Colonic mucosa (tissue), 4 donors: ENCODE measurements at regions not wholly inside any gene's neighbourhood (a gene's known extent, or its start where the extent isn't known, plus 50 kb on each side); places are given as distances from the start of the nearest gene placed in this dataset.

Source experiments
- DNase-seq: peaks from one replicate; pipeline ENCODE4 v3.0.0-alpha.2; 2020
- H3K27ac ChIP-seq: fragments of 200-600 bp; one replicate; pipeline ENCODE4 v1.8.0; 2021
- H3K27me3 ChIP-seq: fragments of 200-600 bp; one replicate; pipeline ENCODE4 v1.8.0; 2021
- H3K36me3 ChIP-seq: fragments of 200-600 bp; one replicate; pipeline ENCODE4 v1.8.0; 2021
- H3K4me1 ChIP-seq: fragments of 200-600 bp; one replicate; pipeline ENCODE4 v1.8.0; 2021; ENCODE audit warnings: mild to moderate bottlenecking
- H3K4me3 ChIP-seq: fragments of 200-600 bp; one replicate; pipeline ENCODE4 v1.8.0; 2021
- H3K9ac ChIP-seq, 2 donors: one replicate each; pipeline ENCODE4 v1.7.0; 2013; ENCODE audit warnings: control low read depth in 2 of 2, low read depth in 2 of 2, low read length in 2 of 2
- H3K9me3 ChIP-seq: fragments of 200-600 bp; one replicate; pipeline ENCODE4 v1.8.0; 2021
- CTCF ChIP-seq: fragments of 200-600 bp; IDR thresholded peaks from one replicate; pipeline ENCODE4 v1.8.0; 2022; ENCODE audit warnings: antibody characterized with exemption, mild to moderate bottlenecking
- intact Hi-C: fragments of 100-400 bp; cut with DNase I; formaldehyde crosslinking; loops from one replicate; pipeline ENCODE4 v1.14.1; 2022
- donor health status: healthy.
- donor health status: DM: no; HTN: no; CAD: no.
- donor health status: DM: no; HTN: no; CAD: no.

- intact Hi-C loops: no loop called here
- no peaks in the 10 kb centered on the region for H3K27me3 ChIP-seq
- H3K27ac ChIP-seq: no peak overlapping the region
- H3K9me3 ChIP-seq: no peaks in the 10 kb centered on the region
- no peak overlapping the region for H3K4me3 ChIP-seq
- DNase-seq: no peak
- no peak for TF ChIP-seq CTCF
- H3K4me1 ChIP-seq: no peaks in the 10 kb centered on the region
- H3K36me3 ChIP-seq: no peaks in the 10 kb centered on the region
- no peak overlapping the region for H3K9ac ChIP-seq
Measured at GRCh38 chr5:169431386-169431785, 130.4 kb upstream of the SLIT3 start.

GRCh38 chr5:169430671-169431070 is 129.7 kb upstream of the SLIT3 start:
- no peak overlapping the region for H3K27ac ChIP-seq
- H3K9me3 ChIP-seq: no peaks in the 10 kb centered on the region
- DNase-seq: no peak
- no peaks in the 10 kb centered on the region for H3K27me3 ChIP-seq
- no peak overlapping the region for H3K9ac ChIP-seq
- no peak for TF ChIP-seq CTCF
- H3K4me3 ChIP-seq: no peak overlapping the region
- no peaks in the 10 kb centered on the region for H3K36me3 ChIP-seq
- intact Hi-C loops: no loop called here
- no peaks in the 10 kb centered on the region for H3K4me1 ChIP-seq

- intact Hi-C loops: no loop called here
- H3K9ac ChIP-seq: no peak overlapping the region
- TF ChIP-seq CTCF: no peak
- H3K9me3 ChIP-seq: no peaks in the 10 kb centered on the region
- no peaks in the 10 kb centered on the region for H3K36me3 ChIP-seq
- no peaks in the 10 kb centered on the region for H3K4me1 ChIP-seq
- no peak overlapping the region for H3K27ac ChIP-seq
- DNase-seq: no peak
- H3K27me3 ChIP-seq: no peaks in the 10 kb centered on the region
- no peak overlapping the region for H3K4me3 ChIP-seq
Measured at GRCh38 chr5:169429044-169429443, 128.1 kb upstream of the SLIT3 start.

- Histone ChIP-seq H3K27me3 (no peaks in the 10 kb centered on the region), H3K4me3 (no peak overlapping the region), H3K27ac (no peak overlapping the region), H3K4me1 (no peaks in the 10 kb centered on the region), H3K36me3 (no peaks in the 10 kb centered on the region), H3K9ac (no peak overlapping the region), H3K9me3 (no peaks in the 10 kb centered on the region)
- no peak for DNase-seq
- intact Hi-C loops: no loop called here
- TF ChIP-seq CTCF: no peak
Measured at GRCh38 chr5:169426784-169427183, 125.8 kb upstream of the SLIT3 start.

- Histone ChIP-seq H3K4me1 (no peaks in the 10 kb centered on the region), H3K36me3 (no peaks in the 10 kb centered on the region), H3K4me3 (no peak overlapping the region), H3K27me3 (no peaks in the 10 kb centered on the region), H3K27ac (no peak overlapping the region), H3K9me3 (no peaks in the 10 kb centered on the region), H3K9ac (no peak overlapping the region)
- DNase-seq: no peak
- intact Hi-C loops: no loop called here
- no peak for TF ChIP-seq CTCF
Measured at GRCh38 chr5:169424670-169425378, 123.9 kb upstream of the SLIT3 start.
